ENCODE measurements at regions not wholly inside any gene's neighbourhood (a gene's known extent, or its start where the extent isn't known, plus 50 kb on each side); places are given as distances from the start of the nearest gene placed in this dataset.

GRCh38 chr4:120327276-120327675 is 260.6 kb upstream of the MAD2L1 start:
- TF ChIP-seq POLR2A (IDR thresholded peaks at IDR 0.05; ENCODE audit: low read depth, low read length) = no peak
- no peak for TF ChIP-seq TAF1 (IDR thresholded peaks at IDR 0.05; ENCODE audit: borderline replicate concordance, low read depth, low read length)
- TF ChIP-seq POLR2AphosphoS5 (IDR thresholded peaks at IDR 0.05; ENCODE audit: low read depth, low read length) = no peak

Data from GM12892 (cell line).